Stimulated activated CD4-positive, alpha-beta T cell treated with anti-CD3 and anti-CD28 coated beads, Interleukin-4, amount 100 ng/mL, for 48 hours (primary cell): ENCODE measurements at regions not wholly inside any gene's neighbourhood (a gene's known extent, or its start where the extent isn't known, plus 50 kb on each side); places are given as distances from the start of the nearest gene placed in this dataset.

Experiments
- DNase-seq, 2 donors: peaks; one replicate each; pipeline ENCODE4 v3.0.0-alpha.2; 2020; ENCODE audit warnings: low read depth in 2 of 2

- no peak for DNase-seq
Observed at GRCh38 chr11:109745996-109746625, 324.1 kb downstream of the C11orf87 start.

GRCh38 chr11:109747839-109748238 lies 325.8 kb downstream of the C11orf87 start:
- DNase-seq = no peak

- no peak for DNase-seq
Observed at GRCh38 chr11:109749476-109749875, 327.5 kb downstream of the C11orf87 start.

- no peak for DNase-seq
Observed at GRCh38 chr11:109750964-109751363, 329.0 kb downstream of the C11orf87 start.

- no peak for DNase-seq
Observed at GRCh38 chr11:109752212-109752825, 330.3 kb downstream of the C11orf87 start.

- no peak for DNase-seq
Observed at GRCh38 chr11:109756521-109756920, 334.5 kb downstream of the C11orf87 start.

GRCh38 chr11:109756951-109757350 lies 335.0 kb downstream of the C11orf87 start:
- no peak for DNase-seq

GRCh38 chr11:109762546-109762945 lies 330.6 kb upstream of the ZC3H12C start:
- DNase-seq = no peak

GRCh38 chr11:109765709-109766311 lies 327.4 kb upstream of the ZC3H12C start:
- no peak for DNase-seq

GRCh38 chr11:109769858-109770257 lies 323.3 kb upstream of the ZC3H12C start:
- no peak for DNase-seq

- no peak for DNase-seq
Observed at GRCh38 chr11:109770323-109770722, 322.9 kb upstream of the ZC3H12C start.

- DNase-seq = no peak
Observed at GRCh38 chr11:109772892-109773291, 320.3 kb upstream of the ZC3H12C start.

- no peak for DNase-seq
Observed at GRCh38 chr11:109775686-109776085, 317.5 kb upstream of the ZC3H12C start.

GRCh38 chr11:109783014-109783413 lies 310.2 kb upstream of the ZC3H12C start:
- DNase-seq = no peak

- DNase-seq = no peak
Observed at GRCh38 chr11:109783840-109784239, 309.4 kb upstream of the ZC3H12C start.

- no peak for DNase-seq
Observed at GRCh38 chr11:109784536-109784935, 308.7 kb upstream of the ZC3H12C start.

GRCh38 chr11:109785198-109785597 lies 308.0 kb upstream of the ZC3H12C start:
- no peak for DNase-seq

- DNase-seq = no peak
Observed at GRCh38 chr11:109785714-109786113, 307.5 kb upstream of the ZC3H12C start.

- no peak for DNase-seq
Observed at GRCh38 chr11:109788948-109789490, 304.2 kb upstream of the ZC3H12C start.

GRCh38 chr11:109789901-109790300 lies 303.3 kb upstream of the ZC3H12C start:
- DNase-seq = no peak

- DNase-seq = no peak
Observed at GRCh38 chr11:109791337-109791736, 301.9 kb upstream of the ZC3H12C start.

GRCh38 chr11:109794501-109794900 lies 298.7 kb upstream of the ZC3H12C start:
- DNase-seq = no peak

- DNase-seq = no peak
Observed at GRCh38 chr11:109795234-109795633, 298.0 kb upstream of the ZC3H12C start.
